Lung (tissue), 11 donors: ENCODE measurements at regions not wholly inside any gene's neighbourhood (a gene's known extent, or its start where the extent isn't known, plus 50 kb on each side); places are given as distances from the start of the nearest gene placed in this dataset.

Experiments used
- ATAC-seq: fragments of 200-7000 bp; cut with Tn5 transposase; one replicate; pipeline ENCODE4 v1.9.1; 2020; ENCODE audit warnings: moderate number of reproducible peaks; ENCODE audit not compliant: insufficient read depth, low FRiP score
- DNase-seq, 3 donors: peaks; one replicate each; pipeline ENCODE4 v3.0.0-alpha.2; 2013 to 2017
- H3K27ac ChIP-seq, 2 donors: one replicate each; pipeline ENCODE4 v1.5.1; 2013; ENCODE audit warnings: mild to moderate bottlenecking in 2 of 2, moderate library complexity in 2 of 2, control low read depth in 1 of 2, inconsistent platforms in 1 of 2, low read depth in 1 of 2, low read length in 1 of 2
- H3K27me3 ChIP-seq, 3 donors: one replicate each; pipeline ENCODE4 v1.5.1; 2013; ENCODE audit warnings: low read length in 2 of 3; ENCODE audit not compliant: control insufficient read depth in 3 of 3, insufficient read depth in 3 of 3
- H3K36me3 ChIP-seq, 4 donors: one replicate each; pipeline ENCODE4 v1.5.1; 2013; ENCODE audit warnings: low read length in 4 of 4, mild to moderate bottlenecking in 1 of 4, moderate library complexity in 1 of 4; ENCODE audit not compliant: control insufficient read depth in 4 of 4, insufficient read depth in 4 of 4
- H3K4me1 ChIP-seq, 5 donors: one replicate each; pipeline ENCODE4 v1.5.1; 2013; ENCODE audit warnings: low read length in 5 of 5, mild to moderate bottlenecking in 2 of 5, moderate library complexity in 1 of 5; ENCODE audit not compliant: control insufficient read depth in 5 of 5, insufficient read depth in 5 of 5
- H3K4me3 ChIP-seq: one replicate; pipeline ENCODE4 v1.5.1; 2013; ENCODE audit warnings: mild to moderate bottlenecking, control low read depth, moderate library complexity
- H3K9ac ChIP-seq, 2 donors: one replicate each; pipeline ENCODE4 v1.5.1; 2013; ENCODE audit warnings: low read length in 2 of 2, control low read depth in 1 of 2; ENCODE audit not compliant: insufficient read depth in 1 of 2
- H3K9me3 ChIP-seq, 4 donors: one replicate each; pipeline ENCODE4 v1.5.1; 2013; ENCODE audit warnings: low read length in 3 of 4, mild to moderate bottlenecking in 1 of 4, moderate library complexity in 1 of 4; ENCODE audit not compliant: control insufficient read depth in 4 of 4, insufficient read depth in 3 of 4
- WGBS, 2 donors: extraction: QIAGEN DNeasy Blood & Tissue Kit; methylation state at CpG; one replicate each; pipeline ENCODE4 v1.1.7; 2013; 5-methylcytosine and 5-hydroxymethylcytosine counted together
- TF ChIP-seq, protein P1 (sequence below): IDR thresholded peaks from 2 replicates; pipeline ENCODE4 v1.5.1; 2012; ENCODE audit warnings: mild to moderate bottlenecking; ENCODE audit errors: control extremely low read depth, extremely low read depth
- donor health status: control.
- donor health status: control.
- donor health status: Bipolar disorder and iron deficiency.
- donor health status: healthy.
- donor health status: DM: yes; HTN: yes; CAD: no.

DNA sequence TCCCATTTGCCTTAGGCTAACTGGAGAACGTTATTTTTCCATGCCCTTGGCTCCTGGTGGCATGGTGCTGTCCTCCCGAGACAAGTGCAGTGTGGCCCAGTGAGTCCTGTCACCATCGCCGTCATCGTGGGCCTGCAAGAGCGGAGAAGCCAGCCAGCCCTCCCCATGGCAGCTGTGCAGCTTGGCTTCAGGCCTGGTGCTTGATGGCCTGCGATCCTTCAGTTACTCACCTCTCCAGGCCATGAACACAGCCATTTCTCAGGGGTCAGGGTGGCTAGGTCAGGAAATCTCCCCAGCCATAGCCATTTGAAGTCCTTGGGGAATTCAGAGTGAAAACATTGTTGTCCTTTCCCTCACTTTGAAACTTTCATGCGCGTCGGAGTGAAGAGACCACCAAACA, 189.0 kb upstream of the RGMA start:
- 93 to 94% methylated on average over 10 of the region's 10 CpGs for WGBS, 2 donors
- Histone ChIP-seq H3K9me3 (peaks cover 0 to 8% (median under 1%) of the 10 kb centered on the region in 4 donors), H3K4me1 (peaks cover 0 to 8% (median 2%) of the 10 kb centered on the region in 5 donors), H3K9ac (no peak overlapping the region), H3K27me3 (peaks cover 0 to 3% (median 0%) of the 10 kb centered on the region in 3 donors), H3K27ac (no peak overlapping the region), H3K36me3 (no peaks in the 10 kb centered on the region), H3K4me3 (no peak overlapping the region)
- no peak for DNase-seq
- TF ChIP-seq, protein P1, sequence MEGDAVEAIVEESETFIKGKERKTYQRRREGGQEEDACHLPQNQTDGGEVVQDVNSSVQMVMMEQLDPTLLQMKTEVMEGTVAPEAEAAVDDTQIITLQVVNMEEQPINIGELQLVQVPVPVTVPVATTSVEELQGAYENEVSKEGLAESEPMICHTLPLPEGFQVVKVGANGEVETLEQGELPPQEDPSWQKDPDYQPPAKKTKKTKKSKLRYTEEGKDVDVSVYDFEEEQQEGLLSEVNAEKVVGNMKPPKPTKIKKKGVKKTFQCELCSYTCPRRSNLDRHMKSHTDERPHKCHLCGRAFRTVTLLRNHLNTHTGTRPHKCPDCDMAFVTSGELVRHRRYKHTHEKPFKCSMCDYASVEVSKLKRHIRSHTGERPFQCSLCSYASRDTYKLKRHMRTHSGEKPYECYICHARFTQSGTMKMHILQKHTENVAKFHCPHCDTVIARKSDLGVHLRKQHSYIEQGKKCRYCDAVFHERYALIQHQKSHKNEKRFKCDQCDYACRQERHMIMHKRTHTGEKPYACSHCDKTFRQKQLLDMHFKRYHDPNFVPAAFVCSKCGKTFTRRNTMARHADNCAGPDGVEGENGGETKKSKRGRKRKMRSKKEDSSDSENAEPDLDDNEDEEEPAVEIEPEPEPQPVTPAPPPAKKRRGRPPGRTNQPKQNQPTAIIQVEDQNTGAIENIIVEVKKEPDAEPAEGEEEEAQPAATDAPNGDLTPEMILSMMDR = no peak
- ATAC-seq = no peak

DNA sequence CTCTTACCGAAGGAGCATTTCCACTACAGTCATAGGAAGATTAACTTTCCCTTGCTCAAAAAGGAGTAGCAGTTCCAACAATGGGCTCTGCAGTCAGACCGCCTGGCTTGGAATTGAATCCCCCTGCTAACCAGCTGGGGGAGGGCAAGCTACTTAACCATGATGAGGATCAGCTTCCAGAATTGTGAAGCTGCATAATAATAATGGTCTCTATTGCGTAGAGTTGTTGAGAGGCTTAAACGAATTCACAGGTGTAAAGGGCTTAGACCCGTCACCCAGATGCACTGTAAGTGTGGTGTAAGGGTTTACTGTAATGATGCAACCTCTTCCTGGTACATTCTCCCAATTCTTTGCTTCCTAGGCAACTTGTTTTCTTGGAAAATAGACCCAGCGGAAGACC, 185.2 kb upstream of the RGMA start:
- no peaks in the 10 kb centered on the region for H3K4me1 ChIP-seq
- no peak overlapping the region for H3K4me3 ChIP-seq
- DNase-seq (no peak), ATAC-seq (no peak)
- H3K9ac ChIP-seq = no peak overlapping the region
- peaks cover 0 to 27% (median 3%) of the 10 kb centered on the region in 4 donors for H3K9me3 ChIP-seq
- WGBS, 2 donors = 77 to 79% methylated on average over 6 of the region's 6 CpGs
- H3K27ac ChIP-seq = no peak overlapping the region
- no peaks in the 10 kb centered on the region for H3K36me3 ChIP-seq
- no peaks in the 10 kb centered on the region for H3K27me3 ChIP-seq
- TF ChIP-seq, protein P1 = no peak

GRCh38 chr15:93271871-93272270, 182.9 kb upstream of the RGMA start:
- TF ChIP-seq, protein P1 = no peak
- 97 to 99% methylated on average over 7 of the region's 7 CpGs for WGBS, 2 donors
- no peak for DNase-seq
- Histone ChIP-seq H3K36me3 (no peaks in the 10 kb centered on the region), H3K4me1 (no peaks in the 10 kb centered on the region), H3K9ac (no peak overlapping the region), H3K4me3 (no peak overlapping the region), H3K9me3 (peaks cover 0 to 24% (median 3%) of the 10 kb centered on the region in 4 donors), H3K27ac (no peak overlapping the region), H3K27me3 (no peaks in the 10 kb centered on the region)
- ATAC-seq = no peak

GRCh38 chr15:93270937-93271467, 182.0 kb upstream of the RGMA start:
- no peak overlapping the region for H3K27ac ChIP-seq
- no peaks in the 10 kb centered on the region for H3K36me3 ChIP-seq
- H3K9ac ChIP-seq = no peak overlapping the region
- 71 to 74% methylated on average over 8 of the region's 8 CpGs for WGBS, 2 donors
- TF ChIP-seq, protein P1 = no peak
- DNase-seq = no peak
- H3K9me3 ChIP-seq = peaks cover 0 to 24% (median 3%) of the 10 kb centered on the region in 4 donors
- H3K27me3 ChIP-seq = no peaks in the 10 kb centered on the region
- no peak overlapping the region for H3K4me3 ChIP-seq
- no peaks in the 10 kb centered on the region for H3K4me1 ChIP-seq
- ATAC-seq = no peak
